D341Med (cell line): ENCODE measurements at regions not wholly inside any gene's neighbourhood (a gene's known extent, or its start where the extent isn't known, plus 50 kb on each side); places are given as distances from the start of the nearest gene placed in this dataset.

Experiments used
- DNase-seq: peaks from one replicate; pipeline ENCODE4 v3.0.0; 2012; ENCODE audit warnings: low spot score

DNA sequence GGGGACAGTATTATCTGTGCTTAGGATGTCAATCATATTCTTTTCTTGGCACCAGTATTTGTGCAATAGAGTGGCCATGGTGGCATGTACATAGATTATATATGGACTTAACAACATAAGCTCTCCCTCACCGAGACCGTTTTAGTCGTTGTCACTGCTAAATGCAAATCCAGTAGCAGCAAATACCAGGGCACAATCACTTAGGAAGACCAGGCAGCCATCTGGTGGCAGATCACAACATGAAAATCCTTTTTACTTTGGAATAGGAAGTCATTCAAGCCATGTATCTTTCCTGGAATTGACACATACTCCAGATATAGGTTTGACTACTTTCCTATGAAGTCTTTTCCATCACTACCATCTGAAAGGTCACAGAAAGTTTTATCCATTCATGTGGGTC is 53.2 kb upstream of the C1orf87 start:
- DNase-seq = no peak
